ENCODE measurements at regions not wholly inside any gene's neighbourhood (a gene's known extent, or its start where the extent isn't known, plus 50 kb on each side); places are given as distances from the start of the nearest gene placed in this dataset.

- H3K27me3 ChIP-seq (ENCODE audit: low read depth, low read length), result no peaks in the 10 kb centered on the region
- H4K20me1 ChIP-seq (ENCODE audit: insufficient read depth, low read length), result no peaks in the 10 kb centered on the region
- TF ChIP-seq, protein P1, sequence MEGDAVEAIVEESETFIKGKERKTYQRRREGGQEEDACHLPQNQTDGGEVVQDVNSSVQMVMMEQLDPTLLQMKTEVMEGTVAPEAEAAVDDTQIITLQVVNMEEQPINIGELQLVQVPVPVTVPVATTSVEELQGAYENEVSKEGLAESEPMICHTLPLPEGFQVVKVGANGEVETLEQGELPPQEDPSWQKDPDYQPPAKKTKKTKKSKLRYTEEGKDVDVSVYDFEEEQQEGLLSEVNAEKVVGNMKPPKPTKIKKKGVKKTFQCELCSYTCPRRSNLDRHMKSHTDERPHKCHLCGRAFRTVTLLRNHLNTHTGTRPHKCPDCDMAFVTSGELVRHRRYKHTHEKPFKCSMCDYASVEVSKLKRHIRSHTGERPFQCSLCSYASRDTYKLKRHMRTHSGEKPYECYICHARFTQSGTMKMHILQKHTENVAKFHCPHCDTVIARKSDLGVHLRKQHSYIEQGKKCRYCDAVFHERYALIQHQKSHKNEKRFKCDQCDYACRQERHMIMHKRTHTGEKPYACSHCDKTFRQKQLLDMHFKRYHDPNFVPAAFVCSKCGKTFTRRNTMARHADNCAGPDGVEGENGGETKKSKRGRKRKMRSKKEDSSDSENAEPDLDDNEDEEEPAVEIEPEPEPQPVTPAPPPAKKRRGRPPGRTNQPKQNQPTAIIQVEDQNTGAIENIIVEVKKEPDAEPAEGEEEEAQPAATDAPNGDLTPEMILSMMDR (IDR thresholded peaks at IDR 0.05; ENCODE audit: low read depth, low read length), result no peak
- no peak overlapping the region for H3K4me3 ChIP-seq (ENCODE audit: low read length)
- no peaks in the 10 kb centered on the region for H3K79me2 ChIP-seq (ENCODE audit: low read length)
- no peaks in the 10 kb centered on the region for H3K4me1 ChIP-seq (ENCODE audit: low read length)
- H3K9me3 ChIP-seq (ENCODE audit: insufficient read depth, low read length), result no peaks in the 10 kb centered on the region
- H2AFZ ChIP-seq (ENCODE audit: low read depth, low read length), result no peak overlapping the region
- H3K36me3 ChIP-seq (replicated peaks; ENCODE audit: low read depth, low read length), result no peaks in the 10 kb centered on the region
- no peak overlapping the region for H3K4me2 ChIP-seq (ENCODE audit: low read length)
- H3K9ac ChIP-seq (ENCODE audit: low read length), result no peak overlapping the region
- H3K27ac ChIP-seq (ENCODE audit: low read length), result no peak overlapping the region
Measured at GRCh38 chr4:83931659-83932438, 395.9 kb downstream of the GPAT3 start.

DNA sequence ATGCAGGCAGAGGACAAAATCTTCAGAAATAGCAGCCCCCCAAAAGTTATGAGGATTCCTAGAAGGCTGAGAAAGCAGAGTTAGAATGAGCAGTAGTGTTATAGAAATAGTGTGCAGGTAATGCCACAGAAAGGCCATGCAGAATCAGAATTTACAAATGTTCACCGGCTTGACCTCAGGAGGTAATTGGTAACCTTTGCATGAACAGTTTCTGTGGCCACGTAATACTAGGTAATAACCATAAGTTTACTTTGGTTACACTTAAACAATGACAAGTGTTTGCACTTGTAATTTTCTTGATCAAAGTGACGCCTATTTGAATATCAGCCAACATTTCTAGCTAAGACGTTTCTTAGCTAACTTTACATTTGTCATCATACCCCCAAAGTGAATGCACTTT, 393.6 kb downstream of the GPAT3 start:
- Histone ChIP-seq H4K20me1 (ENCODE audit: insufficient read depth, low read length) (no peaks in the 10 kb centered on the region), H3K4me3 (ENCODE audit: low read length) (no peak overlapping the region), H3K27ac (ENCODE audit: low read length) (no peak overlapping the region), H3K4me2 (ENCODE audit: low read length) (no peak overlapping the region), H2AFZ (ENCODE audit: low read depth, low read length) (no peak overlapping the region), H3K27me3 (ENCODE audit: low read depth, low read length) (no peaks in the 10 kb centered on the region), H3K9ac (ENCODE audit: low read length) (no peak overlapping the region), H3K9me3 (ENCODE audit: insufficient read depth, low read length) (no peaks in the 10 kb centered on the region), H3K4me1 (ENCODE audit: low read length) (no peaks in the 10 kb centered on the region), H3K79me2 (ENCODE audit: low read length) (no peaks in the 10 kb centered on the region), H3K36me3 (replicated peaks; ENCODE audit: low read depth, low read length) (no peaks in the 10 kb centered on the region)
- TF ChIP-seq, protein P1 (IDR thresholded peaks at IDR 0.05; ENCODE audit: low read depth, low read length), result no peak
- TF ChIP-seq EZH2phosphoT487 (IDR thresholded peaks at IDR 0.05; ENCODE audit: low read depth), result no peak

- H3K9me3 ChIP-seq (ENCODE audit: insufficient read depth, low read length), result no peaks in the 10 kb centered on the region
- H3K36me3 ChIP-seq (replicated peaks; ENCODE audit: low read depth, low read length), result no peaks in the 10 kb centered on the region
- H3K4me3 ChIP-seq (ENCODE audit: low read length), result no peak overlapping the region
- H3K79me2 ChIP-seq (ENCODE audit: low read length), result no peaks in the 10 kb centered on the region
- no peaks in the 10 kb centered on the region for H3K4me1 ChIP-seq (ENCODE audit: low read length)
- H3K9ac ChIP-seq (ENCODE audit: low read length), result no peak overlapping the region
- TF ChIP-seq, protein P1 (IDR thresholded peaks at IDR 0.05; ENCODE audit: low read depth, low read length), result no peak
- TF ChIP-seq EZH2phosphoT487 (IDR thresholded peaks at IDR 0.05; ENCODE audit: low read depth), result no peak
- H3K4me2 ChIP-seq (ENCODE audit: low read length), result no peak overlapping the region
- no peaks in the 10 kb centered on the region for H3K27me3 ChIP-seq (ENCODE audit: low read depth, low read length)
- H2AFZ ChIP-seq (ENCODE audit: low read depth, low read length), result no peak overlapping the region
- no peaks in the 10 kb centered on the region for H4K20me1 ChIP-seq (ENCODE audit: insufficient read depth, low read length)
- no peak overlapping the region for H3K27ac ChIP-seq (ENCODE audit: low read length)
Measured at GRCh38 chr4:83926950-83927349, 391.0 kb downstream of the GPAT3 start.

GRCh38 chr4:83923341-83923740, 387.4 kb downstream of the GPAT3 start:
- no peaks in the 10 kb centered on the region for H3K4me1 ChIP-seq (ENCODE audit: low read length)
- no peak overlapping the region for H3K9ac ChIP-seq (ENCODE audit: low read length)
- H3K4me3 ChIP-seq (ENCODE audit: low read length), result no peak overlapping the region
- no peaks in the 10 kb centered on the region for H4K20me1 ChIP-seq (ENCODE audit: insufficient read depth, low read length)
- no peak overlapping the region for H3K27ac ChIP-seq (ENCODE audit: low read length)
- H3K79me2 ChIP-seq (ENCODE audit: low read length), result no peaks in the 10 kb centered on the region
- H3K27me3 ChIP-seq (ENCODE audit: low read depth, low read length), result no peaks in the 10 kb centered on the region
- TF ChIP-seq, protein P1 (IDR thresholded peaks at IDR 0.05; ENCODE audit: low read depth, low read length), result no peak
- TF ChIP-seq EZH2phosphoT487 (IDR thresholded peaks at IDR 0.05; ENCODE audit: low read depth), result no peak
- H3K36me3 ChIP-seq (replicated peaks; ENCODE audit: low read depth, low read length), result no peaks in the 10 kb centered on the region
- H3K9me3 ChIP-seq (ENCODE audit: insufficient read depth, low read length), result no peaks in the 10 kb centered on the region
- H2AFZ ChIP-seq (ENCODE audit: low read depth, low read length), result no peak overlapping the region
- H3K4me2 ChIP-seq (ENCODE audit: low read length), result no peak overlapping the region

Data from OCI-LY3 (cell line).